GM10266 (cell line): ENCODE measurements at regions not wholly inside any gene's neighbourhood (a gene's known extent, or its start where the extent isn't known, plus 50 kb on each side); places are given as distances from the start of the nearest gene placed in this dataset.

Experiments
- DNase-seq: peaks from one replicate; pipeline ENCODE4 v3.0.0; 2012; ENCODE audit errors: extremely low spot score
- TF ChIP-seq, protein P1 (sequence below): IDR thresholded peaks from 2 replicates; pipeline ENCODE4 v1.5.1; 2012; ENCODE audit warnings: mild to moderate bottlenecking, low read depth; ENCODE audit not compliant: control insufficient read depth, insufficient read depth; ENCODE audit errors: missing control alignments

DNA sequence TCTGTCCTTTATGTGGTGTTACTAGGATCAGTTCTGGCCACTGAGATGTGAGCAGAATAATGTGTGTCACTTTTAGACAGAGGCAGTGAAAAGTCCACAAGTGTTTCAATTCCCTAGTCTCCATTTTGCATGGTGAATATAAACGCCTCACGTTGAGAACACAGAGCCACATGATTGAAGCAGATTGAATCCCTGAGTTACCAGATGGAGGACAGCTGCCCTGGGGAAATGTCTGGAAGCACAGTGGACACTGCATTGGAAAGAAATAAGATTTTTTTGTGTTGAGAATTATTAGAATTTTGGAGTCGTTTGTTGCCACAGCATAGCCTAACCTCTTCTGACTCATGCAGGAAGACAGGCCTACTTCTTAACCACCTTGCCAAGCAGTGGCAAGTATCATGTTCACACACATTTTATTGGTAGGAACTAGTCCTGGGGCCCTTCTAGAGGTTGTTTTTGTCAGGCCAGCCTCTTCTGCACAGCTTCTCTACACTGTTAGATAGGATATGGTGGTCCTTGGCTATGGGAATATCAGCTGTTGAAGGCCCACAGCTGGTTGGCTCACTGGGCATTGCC, 188.6 kb downstream of the TMEM182 start:
- TF ChIP-seq, protein P1, sequence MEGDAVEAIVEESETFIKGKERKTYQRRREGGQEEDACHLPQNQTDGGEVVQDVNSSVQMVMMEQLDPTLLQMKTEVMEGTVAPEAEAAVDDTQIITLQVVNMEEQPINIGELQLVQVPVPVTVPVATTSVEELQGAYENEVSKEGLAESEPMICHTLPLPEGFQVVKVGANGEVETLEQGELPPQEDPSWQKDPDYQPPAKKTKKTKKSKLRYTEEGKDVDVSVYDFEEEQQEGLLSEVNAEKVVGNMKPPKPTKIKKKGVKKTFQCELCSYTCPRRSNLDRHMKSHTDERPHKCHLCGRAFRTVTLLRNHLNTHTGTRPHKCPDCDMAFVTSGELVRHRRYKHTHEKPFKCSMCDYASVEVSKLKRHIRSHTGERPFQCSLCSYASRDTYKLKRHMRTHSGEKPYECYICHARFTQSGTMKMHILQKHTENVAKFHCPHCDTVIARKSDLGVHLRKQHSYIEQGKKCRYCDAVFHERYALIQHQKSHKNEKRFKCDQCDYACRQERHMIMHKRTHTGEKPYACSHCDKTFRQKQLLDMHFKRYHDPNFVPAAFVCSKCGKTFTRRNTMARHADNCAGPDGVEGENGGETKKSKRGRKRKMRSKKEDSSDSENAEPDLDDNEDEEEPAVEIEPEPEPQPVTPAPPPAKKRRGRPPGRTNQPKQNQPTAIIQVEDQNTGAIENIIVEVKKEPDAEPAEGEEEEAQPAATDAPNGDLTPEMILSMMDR = no peak

GRCh38 chr2:102951249-102951648, 189.4 kb downstream of the TMEM182 start:
- no peak for DNase-seq
- TF ChIP-seq, protein P1 = no peak

More for the DNA sequence above, 188.6 kb downstream of the TMEM182 start:
- DNase-seq = no peak

DNA sequence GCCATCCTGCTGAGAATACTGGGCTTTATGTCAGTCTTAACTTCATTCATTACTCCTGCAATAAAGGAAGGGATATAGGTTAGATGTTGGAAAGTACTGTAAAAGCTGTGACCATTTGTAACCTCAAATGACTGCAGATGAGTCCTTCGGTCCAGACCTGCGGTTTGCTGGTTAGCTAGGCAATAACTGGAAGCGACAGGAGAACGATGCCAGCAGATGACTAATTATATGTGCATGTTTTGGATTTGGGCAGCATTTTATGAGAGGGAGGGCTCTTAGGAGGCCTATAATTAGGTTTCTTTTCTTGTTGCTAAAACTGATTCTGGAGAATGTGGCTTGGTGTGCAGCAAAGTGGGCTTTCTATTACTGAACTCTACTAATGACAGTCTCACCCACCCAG, 205.6 kb downstream of the TMEM182 start:
- TF ChIP-seq, protein P1 = no peak
- no peak for DNase-seq

GRCh38 chr2:102968375-102968774, 206.5 kb downstream of the TMEM182 start:
- TF ChIP-seq, protein P1 = no peak
- no peak for DNase-seq

- TF ChIP-seq, protein P1 = no peak
- DNase-seq = no peak
Measured at GRCh38 chr2:102971701-102972100, 209.9 kb downstream of the TMEM182 start.

DNA sequence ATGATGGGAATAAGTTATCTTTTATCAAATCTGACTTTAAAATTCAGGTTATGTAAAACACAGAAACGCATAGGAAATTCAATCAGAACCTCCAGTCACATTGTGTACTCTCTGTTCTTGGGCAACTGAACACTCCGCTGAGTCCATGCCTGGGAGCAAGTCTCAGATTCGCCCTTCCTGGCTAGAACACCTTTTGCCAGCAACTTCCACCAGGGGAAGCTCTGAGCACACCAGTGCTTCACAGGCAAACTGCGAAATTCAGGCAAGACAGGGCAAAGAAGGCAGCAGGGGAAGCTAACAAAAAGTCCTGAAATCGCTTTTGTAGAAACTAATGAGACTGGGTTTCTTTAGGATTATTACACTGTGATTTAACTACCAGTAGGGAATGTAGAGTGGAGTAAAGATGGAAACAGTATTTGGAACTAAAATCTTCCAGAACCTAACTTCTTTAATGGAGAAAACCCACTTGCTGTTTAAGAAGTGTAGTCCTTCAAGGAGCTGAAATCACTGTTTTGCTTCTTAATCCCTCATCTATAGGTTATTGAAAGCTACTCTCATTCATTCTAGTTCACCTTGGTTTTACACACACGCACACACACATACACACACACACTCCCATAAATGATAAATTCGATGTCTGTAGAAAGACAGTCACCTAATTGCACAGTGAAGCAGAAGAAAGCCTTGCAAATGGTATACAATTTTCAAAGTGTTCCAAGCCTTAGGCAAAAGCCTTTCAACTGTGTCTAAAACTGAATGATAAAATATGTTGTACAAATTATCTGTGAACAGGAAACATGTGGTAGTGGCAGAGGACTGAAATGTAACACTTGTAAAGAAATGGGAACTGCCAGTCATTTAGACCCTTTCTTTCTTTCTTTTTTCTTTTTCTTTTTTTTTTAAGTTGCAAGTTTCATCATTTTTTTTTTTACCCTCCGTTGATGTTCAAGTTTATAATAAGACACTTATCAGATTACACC, 214.5 kb downstream of the TMEM182 start:
- peak; percentile 8 for DNase-seq
- TF ChIP-seq, protein P1 = peak; percentile 28

DNA sequence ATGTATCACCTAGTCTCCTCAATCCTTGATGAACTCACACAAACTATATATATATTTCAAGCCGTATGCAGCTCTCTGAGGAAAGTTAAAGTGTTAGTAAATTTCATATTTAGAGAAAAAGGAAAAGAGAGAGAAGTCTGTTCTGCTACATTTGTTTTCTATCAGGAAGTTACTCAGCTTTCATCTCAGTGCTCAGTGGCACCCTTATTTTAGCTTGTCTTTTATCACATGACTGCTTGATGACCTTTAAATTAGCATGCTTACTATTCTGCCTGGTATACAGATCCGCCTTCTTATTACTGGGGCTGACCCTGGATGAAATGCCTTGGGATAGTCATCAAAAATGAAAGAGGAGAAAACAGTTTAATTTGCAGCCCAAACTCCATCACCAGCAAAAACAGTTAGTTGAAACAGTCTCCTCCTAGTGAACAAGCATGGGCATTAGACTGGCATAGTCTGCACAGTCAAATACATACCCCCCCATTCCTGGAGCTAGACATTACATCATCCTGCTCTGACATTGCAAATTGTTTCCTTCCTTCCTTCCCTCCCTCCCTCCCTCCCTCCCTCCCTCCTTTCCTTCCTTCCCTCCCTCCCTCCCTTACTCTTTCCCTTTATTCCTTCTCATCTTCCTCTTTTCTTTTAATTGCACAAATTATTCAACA, 215.7 kb downstream of the TMEM182 start:
- DNase-seq = no peak
- TF ChIP-seq, protein P1 = no peak
